IgD-negative memory B cell (primary cell): ENCODE measurements at regions not wholly inside any gene's neighbourhood (a gene's known extent, or its start where the extent isn't known, plus 50 kb on each side); places are given as distances from the start of the nearest gene placed in this dataset.

Source experiments
- H3K27ac Mint-ChIP-seq, 3 donors: one replicate each; pipeline ENCODE4 v1.8.0; 2020 to 2022; ENCODE audit warnings: mild to moderate bottlenecking in 3 of 3, mixed read lengths in 3 of 3, moderate library complexity in 1 of 3
- H3K27me3 Mint-ChIP-seq: one replicate; pipeline ENCODE4 v1.8.0; 2021; ENCODE audit warnings: mixed read lengths
- H3K36me3 Mint-ChIP-seq: one replicate; pipeline ENCODE4 v1.8.0; 2020; ENCODE audit warnings: mild to moderate bottlenecking, mixed read lengths
- H3K4me1 Mint-ChIP-seq, 3 donors: one replicate each; pipeline ENCODE4 v1.8.0; 2020 to 2022; ENCODE audit warnings: mixed read lengths in 3 of 3, mild to moderate bottlenecking in 1 of 3
- H3K4me3 Mint-ChIP-seq, 4 donors: one replicate each; pipeline ENCODE4 v1.8.0; 2020 to 2022; ENCODE audit warnings: mild to moderate bottlenecking in 4 of 4, mixed read lengths in 4 of 4, moderate library complexity in 3 of 4
- H3K9me3 Mint-ChIP-seq, 3 donors: one replicate each; pipeline ENCODE4 v1.8.0; 2020 to 2021; ENCODE audit warnings: mixed read lengths in 3 of 3, mild to moderate bottlenecking in 1 of 3

GRCh38 chr5:87769157-87769556, 356.4 kb upstream of the CCNH start:
- Mint-ChIP-seq H3K9me3 (no peaks in the 10 kb centered on the region), H3K27me3 (peaks cover 13% of the 10 kb centered on the region), H3K4me3 (no peak overlapping the region), H3K27ac (no peak overlapping the region), H3K4me1 (no peaks in the 10 kb centered on the region), H3K36me3 (no peaks in the 10 kb centered on the region)

- H3K4me3 Mint-ChIP-seq: no peak overlapping the region
- H3K9me3 Mint-ChIP-seq: no peaks in the 10 kb centered on the region
- no peak overlapping the region for H3K27ac Mint-ChIP-seq
- H3K4me1 Mint-ChIP-seq: no peaks in the 10 kb centered on the region
- peaks cover under 1% of the 10 kb centered on the region for H3K36me3 Mint-ChIP-seq
- H3K27me3 Mint-ChIP-seq: peaks cover 11% of the 10 kb centered on the region
These were observed 355.5 kb upstream of the CCNH start for GRCh38 chr5:87768190-87768589.

- Mint-ChIP-seq H3K27ac (no peak overlapping the region), H3K9me3 (no peaks in the 10 kb centered on the region), H3K27me3 (peaks cover 10% of the 10 kb centered on the region), H3K4me1 (no peaks in the 10 kb centered on the region), H3K4me3 (no peak overlapping the region), H3K36me3 (peaks cover 2% of the 10 kb centered on the region)
These were observed 352.3 kb upstream of the CCNH start for GRCh38 chr5:87765009-87765408.

- Mint-ChIP-seq H3K36me3 (peaks cover 2% of the 10 kb centered on the region), H3K27me3 (peaks cover 4% of the 10 kb centered on the region), H3K4me3 (no peak overlapping the region), H3K4me1 (no peaks in the 10 kb centered on the region), H3K9me3 (no peaks in the 10 kb centered on the region), H3K27ac (no peak overlapping the region)
These were observed 349.9 kb upstream of the CCNH start for GRCh38 chr5:87762631-87763030.

GRCh38 chr5:87756951-87757350, 344.2 kb upstream of the CCNH start:
- H3K4me1 Mint-ChIP-seq: no peaks in the 10 kb centered on the region

GRCh38 chr5:87755360-87755759, 342.6 kb upstream of the CCNH start:
- no peaks in the 10 kb centered on the region for H3K9me3 Mint-ChIP-seq
- H3K36me3 Mint-ChIP-seq: no peaks in the 10 kb centered on the region
- no peak overlapping the region for H3K27ac Mint-ChIP-seq
- H3K27me3 Mint-ChIP-seq: peaks cover 6% of the 10 kb centered on the region
- no peak overlapping the region for H3K4me3 Mint-ChIP-seq
- H3K4me1 Mint-ChIP-seq: no peaks in the 10 kb centered on the region

More at GRCh38 chr5:87756951-87757350, 344.2 kb upstream of the CCNH start:
- Mint-ChIP-seq H3K27me3 (peaks cover 6% of the 10 kb centered on the region), H3K4me3 (no peak overlapping the region), H3K9me3 (no peaks in the 10 kb centered on the region), H3K36me3 (no peaks in the 10 kb centered on the region), H3K27ac (no peak overlapping the region)

DNA sequence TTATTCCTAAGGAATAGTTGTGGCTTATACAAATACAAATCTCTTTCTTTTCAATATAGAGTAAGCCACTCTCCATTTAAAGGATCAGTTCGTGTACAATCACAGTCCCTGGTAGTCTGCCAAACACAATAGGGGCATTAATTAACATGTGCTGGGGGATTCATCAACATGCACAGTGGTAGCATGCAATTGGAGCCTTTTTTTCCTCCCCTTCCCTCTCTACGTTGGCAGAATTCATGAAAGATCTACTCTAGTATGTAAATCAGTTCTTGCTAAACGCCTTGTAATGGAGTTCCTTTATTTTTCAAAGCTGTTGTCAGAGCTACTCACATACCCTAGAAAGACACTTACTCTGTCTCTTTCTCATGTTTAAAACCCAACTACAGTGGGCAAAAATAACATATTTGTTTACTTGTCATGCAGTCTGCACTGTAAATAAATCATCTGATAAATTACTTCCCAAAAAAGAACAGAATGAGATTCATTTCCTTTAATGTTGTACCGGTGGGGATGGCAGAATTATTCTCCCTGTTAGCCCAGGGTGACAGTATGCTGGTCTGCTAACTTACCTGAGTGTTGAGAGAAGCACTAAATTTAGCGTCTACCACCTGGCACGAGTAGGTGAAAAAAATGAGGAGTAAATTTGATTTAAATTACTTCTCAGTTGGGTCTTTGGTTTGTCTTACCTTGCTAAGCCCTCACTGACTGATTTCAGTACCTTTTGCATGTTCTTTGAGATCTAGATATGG, 341.5 kb upstream of the CCNH start:
- Mint-ChIP-seq H3K4me1 (no peaks in the 10 kb centered on the region), H3K9me3 (no peaks in the 10 kb centered on the region), H3K27me3 (peaks cover 6% of the 10 kb centered on the region), H3K27ac (no peak overlapping the region), H3K36me3 (no peaks in the 10 kb centered on the region), H3K4me3 (no peak overlapping the region)

GRCh38 chr5:87752362-87752761, 339.6 kb upstream of the CCNH start:
- Mint-ChIP-seq H3K9me3 (no peaks in the 10 kb centered on the region), H3K36me3 (no peaks in the 10 kb centered on the region), H3K27me3 (peaks cover 6% of the 10 kb centered on the region), H3K4me3 (no peak overlapping the region), H3K4me1 (no peaks in the 10 kb centered on the region), H3K27ac (no peak overlapping the region)

GRCh38 chr5:87751824-87752223, 339.1 kb upstream of the CCNH start:
- Mint-ChIP-seq H3K9me3 (no peaks in the 10 kb centered on the region), H3K4me1 (no peaks in the 10 kb centered on the region), H3K27me3 (peaks cover 6% of the 10 kb centered on the region), H3K4me3 (no peak overlapping the region), H3K27ac (no peak overlapping the region), H3K36me3 (no peaks in the 10 kb centered on the region)

DNA sequence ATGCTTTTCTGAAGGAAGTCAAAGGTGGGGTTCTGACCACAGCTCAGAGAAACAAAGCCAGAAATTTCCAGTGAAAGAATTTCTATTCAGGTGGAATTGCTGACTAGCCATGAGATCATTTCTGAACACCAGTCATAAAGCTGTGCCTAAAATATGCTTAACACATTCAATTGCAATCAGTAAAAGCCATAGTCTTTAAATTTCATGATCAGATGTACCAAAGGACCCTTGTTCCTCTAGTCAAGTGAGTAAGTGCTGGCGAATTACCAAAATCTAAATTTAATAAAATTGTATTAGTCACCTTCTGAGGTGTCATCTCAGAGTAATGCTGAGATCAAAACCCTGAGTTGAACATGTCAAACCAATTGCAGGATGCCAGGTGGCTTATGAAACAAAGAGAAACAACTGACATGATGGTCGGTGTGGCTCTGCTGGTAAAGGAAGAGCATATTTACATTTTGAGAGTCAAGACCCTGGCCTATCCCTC, 334.2 kb upstream of the CCNH start:
- Mint-ChIP-seq H3K27me3 (no peaks in the 10 kb centered on the region), H3K27ac (no peak overlapping the region), H3K36me3 (no peaks in the 10 kb centered on the region), H3K9me3 (peaks cover 0 to 1% (median 0%) of the 10 kb centered on the region in 3 donors), H3K4me1 (no peaks in the 10 kb centered on the region), H3K4me3 (no peak overlapping the region)

DNA sequence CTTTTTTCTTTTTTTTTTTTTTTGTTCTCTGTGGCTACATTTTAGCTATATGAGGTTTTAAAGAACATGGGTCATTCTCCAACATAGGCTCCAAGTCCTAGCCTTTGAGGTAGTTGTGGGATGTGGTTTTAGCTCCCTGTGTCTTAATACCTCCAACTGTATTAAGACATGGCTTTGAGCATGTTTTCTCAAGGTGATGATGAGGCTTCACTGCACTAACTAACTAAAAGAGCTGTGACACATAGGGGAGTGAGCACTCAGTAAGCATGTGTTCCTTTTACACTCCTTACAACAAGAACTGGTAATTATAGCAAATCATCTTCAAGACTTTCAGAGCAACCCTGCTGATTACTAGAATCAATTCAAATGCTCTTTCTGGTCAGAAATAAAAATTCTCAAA, 333.6 kb upstream of the CCNH start:
- Mint-ChIP-seq H3K27ac (no peak overlapping the region), H3K9me3 (peaks cover 0 to 1% (median 0%) of the 10 kb centered on the region in 3 donors), H3K4me3 (no peak overlapping the region), H3K36me3 (no peaks in the 10 kb centered on the region), H3K27me3 (no peaks in the 10 kb centered on the region), H3K4me1 (no peaks in the 10 kb centered on the region)

DNA sequence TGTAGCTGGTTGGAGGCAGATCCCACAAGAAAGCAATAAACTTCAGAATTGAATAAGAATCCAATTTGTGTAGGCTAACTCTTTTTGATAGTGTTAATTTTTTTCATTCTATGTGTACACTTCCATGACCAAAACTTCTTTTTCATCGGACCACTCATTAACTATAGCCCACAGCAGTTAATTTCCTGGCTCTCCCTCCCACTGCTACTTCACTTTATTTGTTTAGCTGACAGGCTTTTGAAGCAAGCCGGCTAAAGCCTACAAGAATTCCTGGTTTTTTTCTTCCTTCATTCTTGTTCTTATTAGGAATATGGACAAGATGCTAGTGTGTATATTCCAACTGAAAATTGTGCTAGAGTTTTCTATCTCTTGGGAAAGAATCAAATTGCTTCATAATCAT, 329.2 kb upstream of the CCNH start:
- no peak overlapping the region for H3K4me3 Mint-ChIP-seq
- peaks cover 0 to 1% (median 0%) of the 10 kb centered on the region in 3 donors for H3K9me3 Mint-ChIP-seq
- no peak overlapping the region for H3K27ac Mint-ChIP-seq
- H3K36me3 Mint-ChIP-seq: no peaks in the 10 kb centered on the region
- H3K27me3 Mint-ChIP-seq: no peaks in the 10 kb centered on the region
- no peaks in the 10 kb centered on the region for H3K4me1 Mint-ChIP-seq

- Mint-ChIP-seq H3K36me3 (no peaks in the 10 kb centered on the region), H3K4me1 (peaks cover 0 to 5% (median 4%) of the 10 kb centered on the region in 3 donors), H3K9me3 (no peaks in the 10 kb centered on the region), H3K27ac (no peak overlapping the region), H3K4me3 (no peak overlapping the region), H3K27me3 (peaks cover 3% of the 10 kb centered on the region)
These were observed 323.2 kb upstream of the CCNH start for GRCh38 chr5:87735923-87736322.

DNA sequence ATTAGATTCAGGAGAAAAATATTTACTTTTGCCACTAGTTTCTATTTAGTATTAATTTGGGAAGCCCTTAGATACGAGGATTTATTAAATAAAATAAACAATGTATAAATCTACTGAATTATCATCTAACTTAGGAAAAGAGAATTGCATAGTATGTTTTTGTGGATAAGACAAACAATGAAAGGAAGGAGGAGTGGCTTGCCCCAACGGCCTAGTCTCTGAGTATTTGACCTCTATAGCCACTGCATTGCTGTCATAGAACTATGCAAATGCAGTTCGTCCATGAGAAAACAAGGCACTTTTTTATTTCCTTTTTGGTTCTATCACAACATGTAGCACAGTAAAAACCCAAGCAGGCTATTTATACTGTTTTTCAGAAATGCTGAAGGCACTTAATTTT, 321.2 kb upstream of the CCNH start:
- peaks cover 6% of the 10 kb centered on the region for H3K27me3 Mint-ChIP-seq
- H3K36me3 Mint-ChIP-seq: no peaks in the 10 kb centered on the region
- no peak overlapping the region for H3K27ac Mint-ChIP-seq
- H3K4me1 Mint-ChIP-seq: peaks cover 0 to 5% (median 4%) of the 10 kb centered on the region in 3 donors
- H3K9me3 Mint-ChIP-seq: no peaks in the 10 kb centered on the region
- no peak overlapping the region for H3K4me3 Mint-ChIP-seq

DNA sequence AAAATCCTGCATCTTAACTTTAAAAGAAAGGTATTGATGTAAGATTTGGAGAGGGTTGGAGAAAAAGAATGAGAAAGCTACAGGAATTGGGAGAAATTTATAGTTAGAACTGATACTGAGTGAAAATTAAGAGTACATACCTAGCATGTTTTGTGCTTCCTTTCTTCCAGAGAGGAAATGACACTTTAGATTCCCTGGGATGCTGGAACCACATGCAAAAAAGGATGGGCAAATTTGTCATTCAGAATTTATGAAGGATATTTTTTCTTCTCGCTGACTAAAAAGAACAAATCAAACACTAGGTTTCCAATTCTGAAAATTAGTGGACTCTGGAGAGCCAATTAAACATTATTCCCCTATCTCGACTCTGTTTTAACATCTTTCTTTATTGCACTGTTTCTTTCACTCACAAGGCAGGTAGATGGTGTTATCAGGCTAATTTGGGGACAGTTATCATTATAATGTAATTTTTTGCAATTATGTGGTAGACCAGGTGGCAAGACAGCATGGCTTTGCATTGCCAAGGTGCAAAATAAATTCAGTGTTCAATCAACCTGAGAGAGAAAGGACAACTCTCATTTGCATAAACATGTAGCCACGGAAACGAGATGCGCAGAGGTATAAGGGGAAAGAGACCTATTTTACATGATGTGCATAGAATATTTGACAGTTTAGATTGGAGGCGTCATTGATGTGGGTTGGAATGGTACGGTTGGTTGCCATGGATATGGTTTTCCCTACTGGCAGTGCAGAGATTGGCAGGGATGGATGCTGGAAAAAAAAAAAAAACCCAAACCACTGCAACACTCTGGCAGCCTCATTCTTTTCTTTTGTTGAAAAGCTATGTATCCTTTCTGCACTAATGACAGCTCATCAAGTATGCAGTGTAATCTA, 320.4 kb upstream of the CCNH start:
- peaks cover 0 to 5% (median 4%) of the 10 kb centered on the region in 3 donors for H3K4me1 Mint-ChIP-seq
- H3K27ac Mint-ChIP-seq: peak overlapping the region in 1 of 3 donors; percentile 39

More for the DNA sequence above, 320.4 kb upstream of the CCNH start:
- Mint-ChIP-seq H3K9me3 (no peaks in the 10 kb centered on the region), H3K27me3 (peaks cover 6% of the 10 kb centered on the region), H3K4me3 (no peak overlapping the region), H3K36me3 (no peaks in the 10 kb centered on the region)
